Liver (tissue), 8 donors: ENCODE measurements at regions not wholly inside any gene's neighbourhood (a gene's known extent, or its start where the extent isn't known, plus 50 kb on each side); places are given as distances from the start of the nearest gene placed in this dataset.

Experiments used
- DNase-seq: peaks from one replicate; pipeline ENCODE4 v3.0.0-alpha.2; 2017; ENCODE audit warnings: low spot score
- H3K27ac ChIP-seq, 2 donors: one replicate each; pipeline ENCODE4 v1.7.0; 2013; ENCODE audit warnings: inconsistent platforms in 2 of 2, low read length in 2 of 2, control low read depth in 1 of 2, low read depth in 1 of 2, mild to moderate bottlenecking in 1 of 2
- H3K27me3 ChIP-seq, 4 donors: one replicate each; pipeline versions ENCODE4 v1.6.1 to v1.7.0; 2013; ENCODE audit warnings: low read length in 3 of 4, inconsistent platforms in 1 of 4, mild to moderate bottlenecking in 1 of 4, moderate library complexity in 1 of 4; ENCODE audit not compliant: control insufficient read depth in 4 of 4, insufficient read depth in 4 of 4
- H3K36me3 ChIP-seq, 4 donors: one replicate each; pipeline versions ENCODE4 v1.6.1 to v1.7.0; 2013; ENCODE audit warnings: low read length in 3 of 4, mild to moderate bottlenecking in 3 of 4, low read depth in 1 of 4, moderate library complexity in 1 of 4; ENCODE audit not compliant: control insufficient read depth in 4 of 4, insufficient read depth in 3 of 4
- H3K4me1 ChIP-seq, 4 donors: one replicate each; pipeline versions ENCODE4 v1.6.1 to v1.7.0; 2013; ENCODE audit warnings: low read length in 3 of 4, mild to moderate bottlenecking in 3 of 4, moderate library complexity in 1 of 4; ENCODE audit not compliant: control insufficient read depth in 4 of 4, insufficient read depth in 4 of 4
- H3K4me3 ChIP-seq, 3 donors: one replicate each; pipeline versions ENCODE4 v1.6.1 to v1.7.0; 2013; ENCODE audit warnings: low read length in 3 of 3, control low read depth in 1 of 3, low read depth in 1 of 3, mild to moderate bottlenecking in 1 of 3
- H3K9ac ChIP-seq, 2 donors: one replicate each; pipeline ENCODE4 v1.7.0; 2013; ENCODE audit warnings: low read length in 2 of 2, mild to moderate bottlenecking in 2 of 2, moderate library complexity in 2 of 2, control low read depth in 1 of 2, low read depth in 1 of 2
- H3K9me3 ChIP-seq, 4 donors: one replicate each; pipeline versions ENCODE4 v1.6.1 to v1.7.0; 2013; ENCODE audit warnings: low read length in 3 of 4; ENCODE audit not compliant: control insufficient read depth in 4 of 4
- ATF3 ChIP-seq: IDR thresholded peaks from 2 replicates; pipeline ENCODE4 v1.6.1; 2016; ENCODE audit warnings: antibody characterized with exemption
- CTCF ChIP-seq: fragments of 150-350 bp; IDR thresholded peaks from 2 replicates; pipeline ENCODE4 v1.5.1; 2017; ENCODE audit warnings: improper control_type of control experiment, low read depth, low read length; ENCODE audit not compliant: missing input control
- EGR1 ChIP-seq, 2 donors: IDR thresholded peaks; 2 replicates each; pipeline ENCODE4 v1.6.1; 2016 to 2018; ENCODE audit warnings: antibody characterized with exemption in 2 of 2, low read depth in 2 of 2
- FOXA1 ChIP-seq: IDR thresholded peaks from 2 replicates; pipeline ENCODE4 v1.6.1; 2016; ENCODE audit warnings: antibody characterized with exemption
- FOXA2 ChIP-seq: IDR thresholded peaks from 2 replicates; pipeline ENCODE4 v1.6.1; 2016; ENCODE audit warnings: antibody characterized with exemption
- GABPA ChIP-seq, 2 donors: IDR thresholded peaks in 1 of 2; conservative IDR thresholded peaks in 1 of 2; 2 replicates each; pipeline ENCODE4 v1.6.1; 2016; ENCODE audit warnings: antibody characterized with exemption in 2 of 2, mild to moderate bottlenecking in 1 of 2, moderate library complexity in 1 of 2
- HNF4A ChIP-seq, 2 donors: conservative IDR thresholded peaks; 2 replicates each; pipeline ENCODE4 v1.6.1; 2016; ENCODE audit warnings: antibody characterized with exemption in 2 of 2, mild to moderate bottlenecking in 2 of 2
- HNF4G ChIP-seq: IDR thresholded peaks from 2 replicates; pipeline ENCODE4 v1.6.1; 2016; ENCODE audit warnings: antibody characterized with exemption
- JUND ChIP-seq, 2 donors: IDR thresholded peaks; 2 replicates each; pipeline ENCODE4 v1.6.1; 2016; ENCODE audit warnings: antibody characterized with exemption in 2 of 2
- MAX ChIP-seq: IDR thresholded peaks from 2 replicates; pipeline ENCODE4 v1.6.1; 2016; ENCODE audit warnings: antibody characterized with exemption
- NR2F2 ChIP-seq: IDR thresholded peaks from 2 replicates; pipeline ENCODE4 v1.6.1; 2016; ENCODE audit warnings: antibody characterized with exemption
- RAD21 ChIP-seq, 2 donors: IDR thresholded peaks; 2 replicates each; pipeline ENCODE4 v1.6.1; 2016; ENCODE audit warnings: antibody characterized with exemption in 2 of 2, mild to moderate bottlenecking in 2 of 2
- REST ChIP-seq: IDR thresholded peaks from 2 replicates; pipeline ENCODE4 v1.6.1; 2016; ENCODE audit warnings: antibody characterized with exemption, mild to moderate bottlenecking
- RXRA ChIP-seq, 2 donors: IDR thresholded peaks; 2 replicates each; pipeline ENCODE4 v1.6.1; 2017 to 2018; ENCODE audit warnings: antibody characterized with exemption in 2 of 2, mild to moderate bottlenecking in 1 of 2
- SP1 ChIP-seq: IDR thresholded peaks from 2 replicates; pipeline ENCODE4 v1.6.1; 2018; ENCODE audit warnings: antibody characterized with exemption, mild to moderate bottlenecking
- TAF1 ChIP-seq: conservative IDR thresholded peaks from 2 replicates; pipeline ENCODE4 v1.6.1; 2016; ENCODE audit warnings: antibody characterized with exemption, mild to moderate bottlenecking
- YY1 ChIP-seq: IDR thresholded peaks from 2 replicates; pipeline ENCODE4 v1.6.1; 2016; ENCODE audit warnings: antibody characterized with exemption, mild to moderate bottlenecking
- ZBTB33 ChIP-seq: IDR thresholded peaks from 2 replicates; pipeline ENCODE4 v1.6.1; 2016; ENCODE audit warnings: antibody characterized with exemption
- WGBS: extraction: QIAGEN DNeasy Blood & Tissue Kit; methylation state at CpG from one replicate; pipeline ENCODE4 v1.1.7; 2013; 5-methylcytosine and 5-hydroxymethylcytosine counted together
- donor health status: healthy.
- donor health status: healthy.
- donor health status: healthy.
- donor health status: healthy.
- donor health status: healthy.

- Histone ChIP-seq H3K9me3 (no peaks in the 10 kb centered on the region), H3K27ac (no peak overlapping the region), H3K36me3 (no peaks in the 10 kb centered on the region), H3K4me1 (no peaks in the 10 kb centered on the region), H3K9ac (no peak overlapping the region), H3K27me3 (no peaks in the 10 kb centered on the region), H3K4me3 (no peak overlapping the region)
- WGBS: 73% methylated on average over 2 of the region's 2 CpGs
- TF ChIP-seq ATF3 (no peak), FOXA1 (no peak), EGR1 (IDR thresholded peaks at IDR 0.05; ENCODE audit: low read depth in 2 of 2) (no peak), SP1 (no peak), JUND (IDR thresholded peaks at IDR 0.05) (no peak), CTCF (no peak), REST (no peak), YY1 (no peak), HNF4G (no peak), HNF4A (conservative IDR thresholded peaks at IDR 0.05) (no peak)
- no peak for DNase-seq
Measured at GRCh38 chr3:76138921-76139320, 353.6 kb upstream of the ZNF717 start.

GRCh38 chr3:76147846-76148245 is 362.5 kb upstream of the ZNF717 start:
- TF ChIP-seq SP1: no peak
- TF ChIP-seq YY1: no peak
- TF ChIP-seq RXRA (IDR thresholded peaks at IDR 0.05): no peak
- no peak for TF ChIP-seq REST
- no peak for TF ChIP-seq JUND (IDR thresholded peaks at IDR 0.05)
- TF ChIP-seq FOXA2: no peak
- no peak for TF ChIP-seq MAX
- no peak for TF ChIP-seq HNF4G
- TF ChIP-seq ATF3: no peak
- TF ChIP-seq GABPA (IDR thresholded peaks at IDR 0.05 in 1 of 2, conservative IDR thresholded peaks at IDR 0.05 in 1 of 2): no peak
- TF ChIP-seq ZBTB33: no peak
- no peak for TF ChIP-seq RAD21 (IDR thresholded peaks at IDR 0.05)
- TF ChIP-seq FOXA1: no peak
- TF ChIP-seq NR2F2: no peak
- no peak for TF ChIP-seq TAF1
- TF ChIP-seq CTCF: no peak
- no peak for TF ChIP-seq EGR1 (IDR thresholded peaks at IDR 0.05; ENCODE audit: low read depth in 2 of 2)
- TF ChIP-seq HNF4A (conservative IDR thresholded peaks at IDR 0.05): no peak
- H3K9ac ChIP-seq: no peak overlapping the region
- WGBS: 63% methylated on average over 2 of the region's 2 CpGs

More at GRCh38 chr3:76147846-76148245, 362.5 kb upstream of the ZNF717 start:
- Histone ChIP-seq H3K36me3 (no peaks in the 10 kb centered on the region), H3K4me3 (peak overlapping the region in 1 of 3 donors; percentile 41), H3K27ac (no peak overlapping the region), H3K27me3 (no peaks in the 10 kb centered on the region), H3K4me1 (no peaks in the 10 kb centered on the region), H3K9me3 (peaks cover 0 to 3% (median 3%) of the 10 kb centered on the region in 4 donors)
- DNase-seq: no peak
